HEK293T (cell line): ENCODE measurements at regions not wholly inside any gene's neighbourhood (a gene's known extent, or its start where the extent isn't known, plus 50 kb on each side); places are given as distances from the start of the nearest gene placed in this dataset.

Source experiments
- CTCF ChIA-PET: fragments of 350-600 bp; formaldehyde crosslinking; extraction: SDS; loops from one replicate; lab custom pipeline; 2021; ENCODE audit warnings: antibody characterized with exemption, inconsistent platforms; lab: Yijun Ruan, JAX
- POLR2A ChIA-PET: fragments of 350-600 bp; formaldehyde crosslinking; extraction: SDS; loops from one replicate; lab custom pipeline; 2020; ENCODE audit warnings: antibody characterized with exemption, inconsistent platforms; lab: Yijun Ruan, JAX
- DNase-seq: peaks from one replicate; pipeline ENCODE4 v3.0.0; 2012; ENCODE audit warnings: mixed read lengths; ENCODE audit errors: extremely low spot score
- ARNT ChIP-seq: fragments of 450-650 bp; IDR thresholded peaks from 2 replicates; pipeline ENCODE4 v1.6.1; 2017; ENCODE audit warnings: mild to moderate bottlenecking
- BHLHE40 ChIP-seq: fragments of 450-650 bp; IDR thresholded peaks from 2 replicates; pipeline ENCODE4 v1.6.1; 2016; ENCODE audit warnings: mild to moderate bottlenecking, moderate library complexity, borderline replicate concordance
- CTBP1 ChIP-seq: fragments of 450-650 bp; IDR thresholded peaks from 2 replicates; pipeline ENCODE4 v1.6.1; 2016; ENCODE audit warnings: borderline replicate concordance
- ELF4 ChIP-seq: fragments of 450-650 bp; IDR thresholded peaks from 2 replicates; pipeline ENCODE4 v1.6.1; 2017; ENCODE audit warnings: antibody characterized with exemption
- FOXA1 ChIP-seq: fragments of 450-650 bp; IDR thresholded peaks from 2 replicates; pipeline ENCODE4 v1.6.1; 2016; ENCODE audit warnings: mild to moderate bottlenecking
- FOXK2 ChIP-seq: fragments of 450-650 bp; IDR thresholded peaks from 2 replicates; pipeline ENCODE4 v1.6.1; 2016; ENCODE audit warnings: mild to moderate bottlenecking
- FOXM1 ChIP-seq: fragments of 450-650 bp; IDR thresholded peaks from 2 replicates; pipeline ENCODE4 v1.6.1; 2017; ENCODE audit warnings: mild to moderate bottlenecking, borderline replicate concordance
- HDGF ChIP-seq: fragments of 450-650 bp; IDR thresholded peaks from 2 replicates; pipeline ENCODE4 v1.6.1; 2017; ENCODE audit warnings: antibody characterized with exemption, borderline replicate concordance
- L3MBTL2 ChIP-seq: fragments of 450-650 bp; conservative IDR thresholded peaks from 2 replicates; pipeline ENCODE4 v1.6.1; 2016; ENCODE audit warnings: mild to moderate bottlenecking
- LEF1 ChIP-seq: fragments of 450-650 bp; IDR thresholded peaks from 2 replicates; pipeline ENCODE4 v1.6.1; 2017; ENCODE audit warnings: mild to moderate bottlenecking, borderline replicate concordance
- NFRKB ChIP-seq: fragments of 450-650 bp; IDR thresholded peaks from 2 replicates; pipeline ENCODE4 v1.6.1; 2016; ENCODE audit warnings: mild to moderate bottlenecking, moderate library complexity
- SP1 ChIP-seq: fragments of 450-650 bp; IDR thresholded peaks from 2 replicates; pipeline ENCODE4 v1.6.1; 2017
- SUZ12 ChIP-seq: fragments of 450-650 bp; IDR thresholded peaks from 2 replicates; pipeline ENCODE4 v1.6.1; 2016; ENCODE audit warnings: mild to moderate bottlenecking
- TARDBP ChIP-seq: fragments of 450-650 bp; IDR thresholded peaks from 2 replicates; pipeline ENCODE4 v1.6.1; 2016
- ZNF384 ChIP-seq: fragments of 450-650 bp; IDR thresholded peaks from 2 replicates; pipeline ENCODE4 v1.6.1; 2016
- TF ChIP-seq, protein P1 (sequence below): fragments of 450-650 bp; IDR thresholded peaks from 2 replicates; pipeline ENCODE4 v1.6.1; 2016

DNA sequence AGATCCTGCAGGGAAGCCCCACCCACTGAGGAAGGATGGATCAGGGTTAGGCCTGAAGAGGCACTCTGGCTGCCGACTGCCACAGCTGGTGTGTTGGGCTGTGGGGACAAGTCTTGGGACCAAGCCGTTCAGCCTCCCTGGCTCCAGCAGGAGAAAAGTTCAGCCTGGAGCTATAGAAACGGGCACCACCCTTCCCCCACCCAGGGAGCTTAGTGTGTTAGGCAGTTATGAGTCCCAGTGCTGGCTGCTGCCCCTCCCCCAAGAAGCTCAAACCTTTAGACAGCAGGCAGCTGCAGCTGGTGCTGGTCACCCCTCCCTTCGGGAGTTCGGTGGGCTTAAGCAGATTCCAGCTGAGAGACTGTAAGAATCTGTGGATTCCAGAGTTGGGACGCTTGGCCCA, 447.1 kb upstream of the HS6ST1 start:
- DNase-seq = no peak
- POLR2A ChIA-PET = no interaction called here
- TF ChIP-seq BHLHE40 = no peak
- TF ChIP-seq LEF1 = no peak
- no peak for TF ChIP-seq CTBP1
- TF ChIP-seq TARDBP = no peak
- CTCF ChIA-PET = interaction anchor here (0.7 kb wide), 1 partner anchor 276 kb away, joined by 3 read pairs; no protein-coding TSS in a partner anchor

DNA sequence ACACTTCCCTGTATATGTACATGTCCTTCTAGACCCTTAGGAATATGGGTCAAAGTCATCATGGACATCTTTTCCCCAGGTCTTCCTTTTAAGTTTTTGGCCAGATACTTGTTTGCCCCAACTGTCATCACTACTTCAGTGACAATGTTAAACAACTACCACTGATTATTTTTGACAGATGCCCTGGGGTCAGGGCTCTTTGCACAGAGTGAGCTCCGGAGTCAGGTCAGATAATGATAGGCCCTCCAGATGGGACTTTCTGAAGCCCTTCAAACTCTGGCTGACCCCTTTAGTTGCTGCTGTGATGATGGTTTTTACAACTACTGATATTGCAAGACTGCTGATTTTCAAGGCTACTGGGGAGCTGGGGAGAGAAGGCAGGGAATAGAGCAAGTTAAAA, 449.4 kb upstream of the HS6ST1 start:
- no peak for DNase-seq

GRCh38 chr2:128769457-128770142, 450.9 kb upstream of the HS6ST1 start:
- ChIA-PET POLR2A (no interaction called here), CTCF (no interaction called here)
- DNase-seq = no peak
- TF ChIP-seq HDGF = no peak
- TF ChIP-seq ZNF384 = no peak
- TF ChIP-seq L3MBTL2 = no peak
- no peak for TF ChIP-seq FOXK2
- TF ChIP-seq BHLHE40 = no peak
- TF ChIP-seq NFRKB = no peak
- TF ChIP-seq TARDBP = no peak
- TF ChIP-seq ARNT = no peak
- TF ChIP-seq ELF4 = no peak
- TF ChIP-seq, protein P1, sequence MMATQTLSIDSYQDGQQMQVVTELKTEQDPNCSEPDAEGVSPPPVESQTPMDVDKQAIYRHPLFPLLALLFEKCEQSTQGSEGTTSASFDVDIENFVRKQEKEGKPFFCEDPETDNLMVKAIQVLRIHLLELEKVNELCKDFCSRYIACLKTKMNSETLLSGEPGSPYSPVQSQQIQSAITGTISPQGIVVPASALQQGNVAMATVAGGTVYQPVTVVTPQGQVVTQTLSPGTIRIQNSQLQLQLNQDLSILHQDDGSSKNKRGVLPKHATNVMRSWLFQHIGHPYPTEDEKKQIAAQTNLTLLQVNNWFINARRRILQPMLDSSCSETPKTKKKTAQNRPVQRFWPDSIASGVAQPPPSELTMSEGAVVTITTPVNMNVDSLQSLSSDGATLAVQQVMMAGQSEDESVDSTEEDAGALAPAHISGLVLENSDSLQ = no peak
- no peak for TF ChIP-seq FOXM1
- TF ChIP-seq FOXA1 = no peak
- no peak for TF ChIP-seq CTBP1
- no peak for TF ChIP-seq LEF1
- TF ChIP-seq SP1 = no peak
- TF ChIP-seq SUZ12 = no peak

More for the DNA sequence above, 449.4 kb upstream of the HS6ST1 start:
- POLR2A ChIA-PET = no interaction called here
- TF ChIP-seq SP1 (no peak), TARDBP (no peak), NFRKB (no peak)
- CTCF ChIA-PET = no interaction called here

DNA sequence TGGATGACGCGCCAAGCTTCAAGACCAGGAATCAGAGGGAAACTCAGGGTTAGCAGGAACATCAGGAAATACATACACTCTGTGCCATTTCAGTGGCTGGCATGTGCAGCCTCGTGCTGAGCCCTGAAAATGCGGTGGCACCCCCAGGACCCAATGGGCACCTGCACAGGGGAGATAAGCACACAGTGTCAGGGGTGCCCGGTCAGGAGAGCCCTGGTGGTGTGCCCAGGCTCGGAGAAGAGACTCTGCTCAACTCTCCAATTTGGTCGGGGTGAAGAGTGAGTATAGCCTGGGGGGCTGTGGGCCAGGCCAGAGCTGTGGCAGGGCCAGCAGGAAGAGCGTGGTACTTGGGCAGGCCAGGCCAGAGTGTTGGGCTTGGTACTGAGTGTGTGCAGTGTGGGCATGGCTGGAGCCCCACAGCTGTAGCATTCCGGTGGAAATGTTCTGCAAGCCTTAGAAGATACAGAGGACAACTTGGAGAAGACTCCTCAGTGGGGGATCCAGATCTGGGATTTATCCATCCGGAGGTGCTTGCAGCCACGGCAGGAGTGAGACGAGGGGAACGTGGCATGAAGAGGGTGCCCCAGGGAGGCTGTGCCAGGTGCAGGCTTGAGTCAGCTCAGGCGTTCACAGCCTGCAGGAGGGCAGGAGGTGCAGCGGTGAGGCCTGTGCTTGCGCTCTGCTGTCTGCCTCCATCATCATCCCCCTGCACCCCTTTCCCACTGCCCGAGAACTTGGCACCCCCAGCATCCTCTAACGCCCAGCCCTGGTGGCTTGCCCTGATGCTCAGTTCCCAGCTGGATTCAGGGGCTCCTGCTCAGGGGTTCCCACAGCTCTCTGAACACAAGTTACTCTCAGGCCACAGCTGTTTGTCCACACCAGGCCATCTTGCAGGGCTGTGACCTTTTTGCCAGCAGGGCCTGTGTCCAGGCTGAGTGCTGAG, 451.7 kb upstream of the HS6ST1 start:
- no peak for TF ChIP-seq SP1
- no peak for TF ChIP-seq LEF1
- no peak for TF ChIP-seq L3MBTL2
- no peak for TF ChIP-seq ARNT
- TF ChIP-seq FOXK2 = no peak
- TF ChIP-seq FOXM1 = no peak
- no peak for TF ChIP-seq SUZ12
- TF ChIP-seq NFRKB = no peak
- TF ChIP-seq, protein P1 = no peak
- no peak for TF ChIP-seq TARDBP
- no peak for TF ChIP-seq ZNF384
- no peak for TF ChIP-seq FOXA1
- ChIA-PET CTCF (no interaction called here), POLR2A (no interaction called here)
- DNase-seq = no peak

DNA sequence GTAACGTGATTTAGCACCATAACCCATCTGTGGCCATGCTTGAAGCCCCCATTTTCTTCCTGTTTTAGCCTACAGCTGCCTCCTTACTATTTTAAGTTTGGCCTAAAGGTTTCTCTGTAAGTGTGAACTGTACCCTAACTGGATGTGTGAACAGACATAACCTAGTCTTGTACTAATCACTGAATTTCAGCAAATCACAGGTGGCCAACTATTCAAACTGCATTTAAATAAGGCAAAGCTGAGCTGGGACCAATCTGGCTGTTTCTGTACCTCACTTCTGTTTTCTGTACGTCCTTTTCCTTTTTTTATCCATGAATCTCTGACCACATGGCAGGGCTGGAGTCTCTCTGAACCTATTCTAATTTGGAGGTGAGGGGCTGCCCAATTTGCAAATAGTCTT, 452.7 kb upstream of the HS6ST1 start:
- POLR2A ChIA-PET = no interaction called here
- CTCF ChIA-PET = no interaction called here
- DNase-seq = no peak
- TF ChIP-seq NFRKB = no peak
- TF ChIP-seq, protein P1 = no peak
- TF ChIP-seq ELF4 = no peak
- no peak for TF ChIP-seq L3MBTL2
- TF ChIP-seq ZNF384 = no peak
- TF ChIP-seq TARDBP = no peak
- TF ChIP-seq CTBP1 = no peak
- TF ChIP-seq BHLHE40 = no peak
- no peak for TF ChIP-seq FOXA1
- no peak for TF ChIP-seq FOXK2
- TF ChIP-seq ARNT = no peak
- no peak for TF ChIP-seq LEF1
- TF ChIP-seq SUZ12 = no peak
- no peak for TF ChIP-seq FOXM1
- TF ChIP-seq HDGF = no peak

DNA sequence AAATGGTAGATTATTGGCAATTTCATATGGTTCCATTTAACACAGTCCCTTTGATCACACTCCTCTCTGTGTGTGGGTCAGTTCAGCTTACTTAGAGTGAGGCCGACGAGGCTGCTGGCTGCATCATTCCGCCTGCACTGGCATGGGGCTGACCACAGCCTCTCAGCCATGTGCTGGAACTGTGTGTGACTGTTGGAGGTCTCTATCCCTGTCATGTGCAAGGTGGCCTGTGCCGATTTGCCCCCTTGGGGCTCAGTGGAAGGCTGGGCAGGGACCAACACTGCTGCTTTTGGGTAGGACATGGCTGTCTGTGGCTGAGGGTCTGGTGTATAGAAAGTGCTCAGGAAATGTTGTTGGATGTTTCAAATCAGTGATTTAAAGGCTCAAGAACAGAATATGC, 454.0 kb upstream of the HS6ST1 start:
- TF ChIP-seq ZNF384 (no peak), FOXK2 (no peak), L3MBTL2 (no peak), FOXA1 (no peak), SUZ12 (no peak), BHLHE40 (no peak), TARDBP (no peak), ELF4 (no peak), FOXM1 (no peak), SP1 (no peak), NFRKB (no peak), LEF1 (no peak), CTBP1 (no peak), HDGF (no peak), ARNT (no peak)
- TF ChIP-seq, protein P1 = no peak
- POLR2A ChIA-PET = no interaction called here
- CTCF ChIA-PET = no interaction called here
- DNase-seq = no peak
